CD8-positive, alpha-beta memory T cell (primary cell): ENCODE measurements at regions not wholly inside any gene's neighbourhood (a gene's known extent, or its start where the extent isn't known, plus 50 kb on each side); places are given as distances from the start of the nearest gene placed in this dataset.
A peak's percentile ranks its signal among the peaks of the same experiment; 100 is the strongest.

ENCODE experiments used
- CTCF ChIA-PET: fragments of 350-600 bp; sonication (Branson Sonifier 250); formaldehyde crosslinking; loops from one replicate; lab custom pipeline; 2021; ENCODE audit warnings: antibody characterized with exemption; lab: Charles Lee
- POLR2A ChIA-PET: fragments of 350-600 bp; sonication (Branson Sonifier 250); formaldehyde crosslinking; loops from one replicate; lab custom pipeline; 2021; ENCODE audit warnings: antibody characterized with exemption; lab: Charles Lee
- DNase-seq, 5 donors: peaks; one replicate each; pipeline versions ENCODE4 v3.0.0 to v3.0.0-alpha.2; 2020 to 2022; ENCODE audit warnings: mixed read lengths in 1 of 5
- H3K27ac ChIP-seq: one replicate; pipeline ENCODE4 v1.7.0; 2013; ENCODE audit warnings: low read depth, mild to moderate bottlenecking, low read length, moderate library complexity
- H3K27me3 ChIP-seq: 2 replicates; pipeline ENCODE4 v1.7.0; 2013; ENCODE audit warnings: low read length, mild to moderate bottlenecking; ENCODE audit not compliant: insufficient read depth, poor library complexity, severe bottlenecking
- H3K36me3 ChIP-seq: 2 replicates; pipeline ENCODE4 v1.7.0; 2013; ENCODE audit warnings: mild to moderate bottlenecking, low read length, moderate library complexity; ENCODE audit not compliant: insufficient read depth
- H3K4me1 ChIP-seq: 2 replicates; pipeline ENCODE4 v1.7.0; 2013; ENCODE audit warnings: mild to moderate bottlenecking, low read length, moderate library complexity; ENCODE audit not compliant: insufficient read depth
- H3K4me3 ChIP-seq: 2 replicates; pipeline ENCODE4 v1.7.0; 2013; ENCODE audit warnings: mild to moderate bottlenecking, low read length
- H3K9me3 ChIP-seq: 2 replicates; pipeline ENCODE4 v1.7.0; 2013; ENCODE audit warnings: mild to moderate bottlenecking, low read length
- H3K27ac Mint-ChIP-seq, 8 donors: one replicate each; pipeline ENCODE4 v1.8.0; 2020 to 2021; ENCODE audit warnings: mixed read lengths in 8 of 8, mild to moderate bottlenecking in 6 of 8, inconsistent platforms in 3 of 8, moderate library complexity in 3 of 8
- H3K27me3 Mint-ChIP-seq, 2 donors: one replicate each; pipeline ENCODE4 v1.8.0; 2020 to 2021; ENCODE audit warnings: mixed read lengths in 2 of 2, mild to moderate bottlenecking in 1 of 2, moderate library complexity in 1 of 2
- H3K36me3 Mint-ChIP-seq, 3 donors: one replicate each; pipeline ENCODE4 v1.8.0; 2020 to 2021; ENCODE audit warnings: mixed read lengths in 3 of 3, inconsistent platforms in 1 of 3, mild to moderate bottlenecking in 1 of 3
- H3K4me1 Mint-ChIP-seq, 3 donors: one replicate each; pipeline ENCODE4 v1.8.0; 2020 to 2021; ENCODE audit warnings: mixed read lengths in 3 of 3, inconsistent platforms in 1 of 3, mild to moderate bottlenecking in 1 of 3
- H3K4me3 Mint-ChIP-seq, 7 donors: one replicate each; pipeline ENCODE4 v1.8.0; 2020 to 2021; ENCODE audit warnings: mixed read lengths in 7 of 7, mild to moderate bottlenecking in 6 of 7, moderate library complexity in 4 of 7, inconsistent platforms in 2 of 7
- H3K9me3 Mint-ChIP-seq, 5 donors: one replicate each; pipeline ENCODE4 v1.8.0; 2020 to 2022; ENCODE audit warnings: mixed read lengths in 5 of 5, mild to moderate bottlenecking in 3 of 5, moderate library complexity in 2 of 5, inconsistent platforms in 1 of 5

GRCh38 chr14:104420990-104421389 lies 158.6 kb upstream of the C14orf180 start:
- Histone ChIP-seq H3K27me3 (no peaks in the 10 kb centered on the region), H3K36me3 (no peaks in the 10 kb centered on the region), H3K4me3 (no peak overlapping the region), H3K27ac (no peak overlapping the region), H3K4me1 (no peaks in the 10 kb centered on the region), H3K9me3 (no peaks in the 10 kb centered on the region)
- Mint-ChIP-seq H3K4me3 (no peak overlapping the region), H3K4me1 (peaks cover 5 to 6% (median 5%) of the 10 kb centered on the region in 3 donors), H3K27ac (no peak overlapping the region), H3K36me3 (no peaks in the 10 kb centered on the region), H3K27me3 (peaks cover 1 to 7% of the 10 kb centered on the region in 2 donors), H3K9me3 (no peaks in the 10 kb centered on the region)
- CTCF ChIA-PET: no interaction called here
- POLR2A ChIA-PET: no interaction called here
- no peak for DNase-seq

- Mint-ChIP-seq H3K4me3 (no peak overlapping the region), H3K27me3 (peaks cover 1 to 7% of the 10 kb centered on the region in 2 donors), H3K9me3 (no peaks in the 10 kb centered on the region), H3K27ac (no peak overlapping the region), H3K4me1 (peaks cover 5 to 6% (median 5%) of the 10 kb centered on the region in 3 donors), H3K36me3 (no peaks in the 10 kb centered on the region)
- no peaks in the 10 kb centered on the region for H3K4me1 ChIP-seq
- H3K27ac ChIP-seq: no peak overlapping the region
- H3K9me3 ChIP-seq: no peaks in the 10 kb centered on the region
- no peaks in the 10 kb centered on the region for H3K27me3 ChIP-seq
- CTCF ChIA-PET: no interaction called here
- DNase-seq: no peak
- no peak overlapping the region for H3K4me3 ChIP-seq
- H3K36me3 ChIP-seq: no peaks in the 10 kb centered on the region
- POLR2A ChIA-PET: no interaction called here
These were observed 158.2 kb upstream of the C14orf180 start for GRCh38 chr14:104421401-104421821.

GRCh38 chr14:104421892-104422828 lies 157.4 kb upstream of the C14orf180 start:
- Mint-ChIP-seq H3K9me3 (no peaks in the 10 kb centered on the region), H3K36me3 (no peaks in the 10 kb centered on the region), H3K27me3 (peaks cover 1 to 7% of the 10 kb centered on the region in 2 donors), H3K4me3 (no peak overlapping the region), H3K27ac (peak overlapping the region in 1 of 8 donors; percentile 85), H3K4me1 (peaks cover 5 to 6% (median 5%) of the 10 kb centered on the region in 3 donors)
- CTCF ChIA-PET: no interaction called here
- H3K36me3 ChIP-seq: no peaks in the 10 kb centered on the region
- H3K4me1 ChIP-seq: no peaks in the 10 kb centered on the region
- no peak overlapping the region for H3K4me3 ChIP-seq
- no peak overlapping the region for H3K27ac ChIP-seq
- no peak for DNase-seq
- no peaks in the 10 kb centered on the region for H3K27me3 ChIP-seq
- POLR2A ChIA-PET: no interaction called here
- no peaks in the 10 kb centered on the region for H3K9me3 ChIP-seq

GRCh38 chr14:104422837-104423681 lies 156.5 kb upstream of the C14orf180 start:
- no peak for DNase-seq
- POLR2A ChIA-PET: no interaction called here
- no peaks in the 10 kb centered on the region for H3K9me3 ChIP-seq
- H3K27ac ChIP-seq: no peak overlapping the region
- no peaks in the 10 kb centered on the region for H3K36me3 ChIP-seq
- no peaks in the 10 kb centered on the region for H3K36me3 Mint-ChIP-seq
- peaks cover 5 to 6% (median 5%) of the 10 kb centered on the region in 3 donors for H3K4me1 Mint-ChIP-seq
- CTCF ChIA-PET: no interaction called here
- no peaks in the 10 kb centered on the region for H3K9me3 Mint-ChIP-seq
- H3K27me3 Mint-ChIP-seq: peaks cover 1 to 4% of the 10 kb centered on the region in 2 donors
- H3K4me1 ChIP-seq: no peaks in the 10 kb centered on the region
- no peak overlapping the region for H3K4me3 ChIP-seq
- H3K27me3 ChIP-seq: no peaks in the 10 kb centered on the region
- no peak overlapping the region for H3K4me3 Mint-ChIP-seq
- no peak overlapping the region for H3K27ac Mint-ChIP-seq

- no peaks in the 10 kb centered on the region for H3K4me1 ChIP-seq
- Mint-ChIP-seq H3K4me3 (no peak overlapping the region), H3K27me3 (peaks cover 1 to 7% of the 10 kb centered on the region in 2 donors), H3K4me1 (peaks cover 5 to 6% (median 5%) of the 10 kb centered on the region in 3 donors), H3K9me3 (no peaks in the 10 kb centered on the region), H3K36me3 (no peaks in the 10 kb centered on the region), H3K27ac (peak overlapping the region in 1 of 8 donors; percentile 47)
- no peak for DNase-seq
- H3K27me3 ChIP-seq: no peaks in the 10 kb centered on the region
- ChIA-PET POLR2A (no interaction called here), CTCF (no interaction called here)
- no peaks in the 10 kb centered on the region for H3K9me3 ChIP-seq
- H3K36me3 ChIP-seq: no peaks in the 10 kb centered on the region
- no peak overlapping the region for H3K4me3 ChIP-seq
- H3K27ac ChIP-seq: no peak overlapping the region
These were observed 155.7 kb upstream of the C14orf180 start for GRCh38 chr14:104423701-104424405.

GRCh38 chr14:104424406-104425072 lies 155.0 kb upstream of the C14orf180 start:
- POLR2A ChIA-PET: no interaction called here
- peaks cover 5 to 6% (median 5%) of the 10 kb centered on the region in 3 donors for H3K4me1 Mint-ChIP-seq
- no peaks in the 10 kb centered on the region for H3K36me3 ChIP-seq
- no peaks in the 10 kb centered on the region for H3K9me3 Mint-ChIP-seq
- no peak for DNase-seq
- no peaks in the 10 kb centered on the region for H3K9me3 ChIP-seq
- H3K4me1 ChIP-seq: no peaks in the 10 kb centered on the region
- CTCF ChIA-PET: no interaction called here
- no peaks in the 10 kb centered on the region for H3K27me3 ChIP-seq
- no peak overlapping the region for H3K4me3 ChIP-seq
- H3K36me3 Mint-ChIP-seq: no peaks in the 10 kb centered on the region
- no peak overlapping the region for H3K27ac ChIP-seq
- no peak overlapping the region for H3K27ac Mint-ChIP-seq
- H3K27me3 Mint-ChIP-seq: peaks cover 1 to 7% of the 10 kb centered on the region in 2 donors
- H3K4me3 Mint-ChIP-seq: no peak overlapping the region

- Histone ChIP-seq H3K27me3 (no peaks in the 10 kb centered on the region), H3K4me1 (no peaks in the 10 kb centered on the region), H3K4me3 (no peak overlapping the region), H3K9me3 (no peaks in the 10 kb centered on the region), H3K36me3 (no peaks in the 10 kb centered on the region), H3K27ac (no peak overlapping the region)
- DNase-seq: no peak
- Mint-ChIP-seq H3K9me3 (no peaks in the 10 kb centered on the region), H3K36me3 (no peaks in the 10 kb centered on the region), H3K27ac (no peak overlapping the region), H3K4me3 (no peak overlapping the region), H3K27me3 (peaks cover 1 to 7% of the 10 kb centered on the region in 2 donors), H3K4me1 (peaks cover 0 to under 1% (median under 1%) of the 10 kb centered on the region in 3 donors)
- ChIA-PET CTCF (no interaction called here), POLR2A (no interaction called here)
These were observed 154.3 kb upstream of the C14orf180 start for GRCh38 chr14:104425171-104425681.
